Naive thymus-derived CD8-positive, alpha-beta T cell (primary cell): ENCODE measurements at regions not wholly inside any gene's neighbourhood (a gene's known extent, or its start where the extent isn't known, plus 50 kb on each side); places are given as distances from the start of the nearest gene placed in this dataset.

ENCODE experiments used
- ATAC-seq, 2 donors: fragments of 150-1000 bp; cut with Tn5 transposase in 1 of 2; sonication (Bioruptor Pico), chemical (Tn5 transposase) in 1 of 2; 1 replicate in 1 of 2; 2 replicates in 1 of 2; pipeline ENCODE4 v1.10.0; 2021; ENCODE audit warnings: mild to moderate bottlenecking in 2 of 2, moderate library complexity in 2 of 2
- POLR2A ChIA-PET: fragments of 350-600 bp; sonication (Branson Sonifier 250); formaldehyde crosslinking; loops from one replicate; lab custom pipeline; 2021; ENCODE audit warnings: antibody characterized with exemption; lab: Charles Lee
- DNase-seq, 10 donors: peaks; one replicate each; pipeline versions ENCODE4 v3.0.0 to v3.0.0-alpha.2; 2020 to 2022
- H3K27ac Mint-ChIP-seq, 10 donors: one replicate each; pipeline ENCODE4 v1.8.0; 2020 to 2022; ENCODE audit warnings: mild to moderate bottlenecking in 10 of 10, mixed read lengths in 10 of 10, moderate library complexity in 4 of 10, inconsistent platforms in 1 of 10
- H3K27me3 Mint-ChIP-seq, 5 donors: one replicate each; pipeline ENCODE4 v1.8.0; 2021 to 2022; ENCODE audit warnings: mixed read lengths in 5 of 5
- H3K36me3 Mint-ChIP-seq, 3 donors: one replicate each; pipeline ENCODE4 v1.8.0; 2020 to 2022; ENCODE audit warnings: mixed read lengths in 3 of 3, mild to moderate bottlenecking in 2 of 3, inconsistent platforms in 1 of 3
- H3K4me1 Mint-ChIP-seq, 4 donors: one replicate each; pipeline ENCODE4 v1.8.0; 2021 to 2022; ENCODE audit warnings: mixed read lengths in 4 of 4
- H3K4me3 Mint-ChIP-seq, 10 donors: one replicate each; pipeline ENCODE4 v1.8.0; 2020 to 2022; ENCODE audit warnings: mild to moderate bottlenecking in 10 of 10, mixed read lengths in 10 of 10, moderate library complexity in 6 of 10, inconsistent platforms in 1 of 10
- H3K9me3 Mint-ChIP-seq, 9 donors: one replicate each; pipeline ENCODE4 v1.8.0; 2020 to 2022; ENCODE audit warnings: mixed read lengths in 9 of 9, mild to moderate bottlenecking in 3 of 9, inconsistent platforms in 1 of 9, moderate library complexity in 1 of 9

GRCh38 chr13:109668433-109669233 lies 117.8 kb downstream of the IRS2 start:
- ATAC-seq: no peak
- peaks cover 0 to 2% (median 0%) of the 10 kb centered on the region in 9 donors for H3K9me3 Mint-ChIP-seq
- H3K27me3 Mint-ChIP-seq: peaks cover 0 to 8% (median 0%) of the 10 kb centered on the region in 5 donors
- H3K4me1 Mint-ChIP-seq: peaks cover 0 to 3% (median under 1%) of the 10 kb centered on the region in 4 donors
- no peak for DNase-seq
- POLR2A ChIA-PET: no interaction called here
- H3K4me3 Mint-ChIP-seq: no peak overlapping the region
- no peaks in the 10 kb centered on the region for H3K36me3 Mint-ChIP-seq
- H3K27ac Mint-ChIP-seq: no peak overlapping the region

DNA sequence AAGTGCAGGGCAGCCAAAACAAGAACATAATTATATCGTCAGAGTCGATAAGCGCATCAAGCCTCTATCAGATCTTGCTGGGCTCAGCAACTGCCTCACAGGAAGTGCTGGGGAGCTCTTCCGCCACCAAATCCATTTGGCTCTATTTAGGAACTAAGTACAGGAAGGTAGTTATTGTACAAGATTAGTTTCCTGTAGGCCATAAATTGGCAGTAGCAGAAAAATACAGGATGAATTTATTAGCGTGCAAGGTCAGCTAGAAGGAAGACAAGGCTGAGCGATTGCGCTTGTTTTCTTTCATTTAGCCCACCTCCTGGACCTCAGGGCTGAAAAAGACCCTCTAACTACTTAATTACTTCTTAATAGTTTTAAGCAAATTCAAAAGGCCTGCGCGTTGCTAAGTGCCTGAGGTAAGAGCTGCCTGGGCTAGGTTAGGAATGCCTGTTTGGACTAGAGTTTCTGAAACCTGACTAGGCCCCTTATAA lies 118.5 kb downstream of the IRS2 start:
- H3K27ac Mint-ChIP-seq: no peak overlapping the region
- POLR2A ChIA-PET: no interaction called here
- ATAC-seq (no peak), DNase-seq (no peak)
- peaks cover 0 to 3% (median under 1%) of the 10 kb centered on the region in 4 donors for H3K4me1 Mint-ChIP-seq
- H3K27me3 Mint-ChIP-seq: peaks cover 0 to 6% (median 2%) of the 10 kb centered on the region in 5 donors
- H3K4me3 Mint-ChIP-seq: no peak overlapping the region
- H3K9me3 Mint-ChIP-seq: peaks cover 0 to 4% (median 0%) of the 10 kb centered on the region in 9 donors
- no peaks in the 10 kb centered on the region for H3K36me3 Mint-ChIP-seq

DNA sequence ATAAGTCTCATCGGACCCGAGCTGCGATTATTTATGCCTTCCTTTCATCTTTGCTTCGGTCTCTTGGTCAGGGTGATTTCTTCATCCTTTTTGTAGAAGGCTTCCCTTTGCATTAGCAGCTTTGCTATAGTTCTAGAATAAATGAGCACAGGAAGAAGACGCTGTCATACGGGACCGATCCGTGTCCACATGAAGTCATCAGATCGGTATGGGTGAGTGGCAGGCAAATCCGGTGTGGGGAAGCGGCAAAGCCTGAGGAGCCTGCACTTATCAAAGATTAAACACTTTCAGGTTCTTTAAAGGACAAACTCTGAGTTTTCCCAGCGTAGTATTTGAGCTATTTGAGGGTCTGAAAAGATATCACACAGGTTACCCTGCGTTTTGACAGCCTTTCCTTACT lies 119.3 kb downstream of the IRS2 start:
- POLR2A ChIA-PET: no interaction called here
- Mint-ChIP-seq H3K36me3 (no peaks in the 10 kb centered on the region), H3K4me1 (peaks cover 0 to 1% (median 0%) of the 10 kb centered on the region in 4 donors), H3K9me3 (peaks cover 0 to 4% (median 0%) of the 10 kb centered on the region in 9 donors), H3K27me3 (peaks cover 0 to 2% (median 0%) of the 10 kb centered on the region in 5 donors), H3K27ac (no peak overlapping the region), H3K4me3 (no peak overlapping the region)
- DNase-seq: no peak
- no peak for ATAC-seq

DNA sequence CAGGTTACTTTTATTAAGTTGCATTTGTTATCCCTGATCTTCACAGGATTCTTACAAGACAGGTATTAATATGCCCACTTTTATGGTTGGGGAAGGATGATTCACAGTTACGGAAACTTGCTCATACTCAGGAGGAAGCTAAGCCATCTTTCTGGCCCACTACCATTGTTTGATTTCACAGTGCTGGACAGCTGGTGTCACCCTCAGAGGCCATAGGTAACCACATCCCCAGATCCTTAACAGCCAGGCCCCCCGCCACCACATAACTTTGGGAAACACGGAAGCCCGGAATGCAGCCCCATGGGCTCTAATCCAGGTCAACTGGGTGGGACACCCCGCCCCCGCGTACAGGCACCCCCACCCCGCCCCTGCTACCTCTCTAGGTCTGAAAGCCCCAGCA lies 119.7 kb downstream of the IRS2 start:
- peaks cover 0 to 4% (median 3%) of the 10 kb centered on the region in 5 donors for H3K27me3 Mint-ChIP-seq
- POLR2A ChIA-PET: no interaction called here
- ATAC-seq (no peak), DNase-seq (no peak)
- H3K4me1 Mint-ChIP-seq: peaks cover 0 to 1% (median 0%) of the 10 kb centered on the region in 4 donors
- H3K4me3 Mint-ChIP-seq: no peak overlapping the region
- no peak overlapping the region for H3K27ac Mint-ChIP-seq
- H3K9me3 Mint-ChIP-seq: peaks cover 0 to 4% (median 0%) of the 10 kb centered on the region in 9 donors
- no peaks in the 10 kb centered on the region for H3K36me3 Mint-ChIP-seq

DNA sequence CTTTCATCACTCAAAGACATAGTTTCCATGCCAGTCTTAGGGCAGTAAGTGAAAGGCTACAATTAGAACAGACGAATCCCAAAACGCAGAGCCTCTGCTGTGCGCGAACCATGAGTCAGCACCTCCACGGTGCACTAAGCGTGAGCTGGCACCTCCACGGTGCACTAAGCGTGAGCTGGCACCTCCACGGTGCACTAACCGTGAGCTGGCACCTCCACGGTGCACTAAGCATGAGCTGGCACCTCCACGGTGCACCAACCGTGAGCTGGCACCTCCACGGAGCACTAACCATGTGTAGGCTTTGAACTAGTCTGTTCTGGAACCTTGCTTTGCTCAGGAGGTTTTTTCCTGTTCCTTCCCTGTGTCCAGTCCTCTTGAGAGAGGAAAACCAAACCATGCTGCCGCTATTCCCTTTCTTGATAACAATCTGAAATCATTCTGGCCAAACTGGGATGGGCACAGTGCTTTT lies 120.6 kb downstream of the IRS2 start:
- POLR2A ChIA-PET: no interaction called here
- DNase-seq: no peak
- Mint-ChIP-seq H3K4me1 (peaks cover 0 to 1% (median 0%) of the 10 kb centered on the region in 4 donors), H3K27ac (no peak overlapping the region), H3K9me3 (peaks cover 0 to 4% (median 0%) of the 10 kb centered on the region in 9 donors), H3K4me3 (no peak overlapping the region), H3K36me3 (no peaks in the 10 kb centered on the region), H3K27me3 (peaks cover under 1 to 12% (median 6%) of the 10 kb centered on the region in 5 donors)
- ATAC-seq: no peak

DNA sequence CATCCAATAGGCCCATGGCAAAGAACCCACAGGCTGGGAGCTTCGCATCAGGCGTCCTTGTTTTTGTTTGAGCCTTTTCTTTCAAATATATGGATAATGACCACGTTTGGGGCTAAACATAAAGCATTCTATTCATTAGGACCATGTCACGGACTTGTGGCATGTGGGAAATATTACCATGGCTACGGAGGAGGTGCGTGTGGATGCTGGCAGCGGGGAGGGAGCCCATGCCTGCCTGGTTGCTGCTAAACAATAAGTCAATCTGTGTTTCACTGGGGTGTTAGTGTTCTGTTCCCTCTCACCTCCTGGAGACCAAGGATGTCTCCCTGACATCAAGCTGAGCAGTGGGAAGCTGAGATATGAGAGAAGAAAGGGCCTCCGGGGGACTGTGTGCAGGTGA lies 121.1 kb downstream of the IRS2 start:
- ATAC-seq (no peak), DNase-seq (no peak)
- peaks cover 2 to 18% (median 6%) of the 10 kb centered on the region in 5 donors for H3K27me3 Mint-ChIP-seq
- no peak overlapping the region for H3K27ac Mint-ChIP-seq
- H3K36me3 Mint-ChIP-seq: no peaks in the 10 kb centered on the region
- H3K9me3 Mint-ChIP-seq: peaks cover 0 to 4% (median 0%) of the 10 kb centered on the region in 9 donors
- POLR2A ChIA-PET: no interaction called here
- H3K4me1 Mint-ChIP-seq: peaks cover 0 to 1% (median 0%) of the 10 kb centered on the region in 4 donors
- H3K4me3 Mint-ChIP-seq: no peak overlapping the region

DNA sequence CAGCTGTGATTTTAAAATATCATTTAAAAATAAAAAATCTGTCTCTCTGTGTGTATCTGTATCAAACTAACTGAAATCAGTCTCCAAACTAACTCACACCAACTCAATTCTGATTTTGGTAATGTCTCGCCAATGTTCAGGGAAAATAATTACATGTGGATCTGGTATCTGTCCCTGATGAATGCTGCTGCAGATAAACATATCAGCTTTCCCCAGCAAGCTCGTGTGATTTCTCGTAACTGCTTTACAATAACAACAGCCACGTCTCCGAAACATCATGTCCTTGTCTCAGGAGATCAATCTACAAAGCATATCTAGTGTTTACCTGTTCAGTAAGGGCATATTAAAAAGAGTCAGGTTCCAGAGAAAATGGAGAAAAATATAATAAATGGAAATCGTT lies 129.0 kb downstream of the IRS2 start:
- Mint-ChIP-seq H3K36me3 (no peaks in the 10 kb centered on the region), H3K27me3 (peaks cover 7 to 37% (median 8%) of the 10 kb centered on the region in 5 donors), H3K4me3 (no peak overlapping the region), H3K9me3 (peaks cover 0 to 4% (median 0%) of the 10 kb centered on the region in 9 donors), H3K27ac (no peak overlapping the region), H3K4me1 (peaks cover 2 to 12% (median 4%) of the 10 kb centered on the region in 4 donors)
- POLR2A ChIA-PET: no interaction called here
- no peak for DNase-seq
- no peak for ATAC-seq

GRCh38 chr13:109656206-109656605 lies 130.2 kb downstream of the IRS2 start:
- POLR2A ChIA-PET: no interaction called here
- no peak overlapping the region for H3K4me3 Mint-ChIP-seq
- ATAC-seq: no peak
- H3K9me3 Mint-ChIP-seq: peaks cover 0 to 4% (median 0%) of the 10 kb centered on the region in 9 donors
- H3K36me3 Mint-ChIP-seq: no peaks in the 10 kb centered on the region
- H3K4me1 Mint-ChIP-seq: peaks cover 2 to 14% (median 4%) of the 10 kb centered on the region in 4 donors
- no peak overlapping the region for H3K27ac Mint-ChIP-seq
- no peak for DNase-seq
- peaks cover 0 to 29% (median 6%) of the 10 kb centered on the region in 5 donors for H3K27me3 Mint-ChIP-seq

DNA sequence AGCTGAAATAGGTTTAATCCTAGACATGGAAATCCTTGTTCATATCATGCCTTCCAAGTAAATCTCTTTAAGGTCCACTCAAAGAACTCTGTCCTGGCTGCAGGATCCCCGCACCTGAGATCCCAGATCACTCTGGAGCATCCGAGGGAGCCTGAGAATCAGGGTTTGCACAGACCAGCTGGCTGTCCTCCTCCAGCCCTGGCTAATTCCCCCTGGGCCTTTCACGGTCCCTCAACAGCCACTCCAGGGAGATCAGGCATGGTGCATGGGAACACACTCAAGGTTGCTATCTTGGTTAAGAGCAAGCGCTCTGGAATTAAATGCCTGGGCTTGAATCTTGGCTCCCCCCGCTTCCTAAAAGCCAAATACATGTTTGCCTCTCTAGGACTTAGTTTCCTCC lies 130.8 kb downstream of the IRS2 start:
- H3K4me3 Mint-ChIP-seq: no peak overlapping the region
- no peak for DNase-seq
- no peaks in the 10 kb centered on the region for H3K36me3 Mint-ChIP-seq
- H3K9me3 Mint-ChIP-seq: peaks cover 0 to 4% (median 0%) of the 10 kb centered on the region in 9 donors
- peaks cover 0 to 23% (median 6%) of the 10 kb centered on the region in 5 donors for H3K27me3 Mint-ChIP-seq
- ATAC-seq: no peak
- POLR2A ChIA-PET: no interaction called here
- H3K4me1 Mint-ChIP-seq: peaks cover 2 to 15% (median 4%) of the 10 kb centered on the region in 4 donors
- H3K27ac Mint-ChIP-seq: no peak overlapping the region

DNA sequence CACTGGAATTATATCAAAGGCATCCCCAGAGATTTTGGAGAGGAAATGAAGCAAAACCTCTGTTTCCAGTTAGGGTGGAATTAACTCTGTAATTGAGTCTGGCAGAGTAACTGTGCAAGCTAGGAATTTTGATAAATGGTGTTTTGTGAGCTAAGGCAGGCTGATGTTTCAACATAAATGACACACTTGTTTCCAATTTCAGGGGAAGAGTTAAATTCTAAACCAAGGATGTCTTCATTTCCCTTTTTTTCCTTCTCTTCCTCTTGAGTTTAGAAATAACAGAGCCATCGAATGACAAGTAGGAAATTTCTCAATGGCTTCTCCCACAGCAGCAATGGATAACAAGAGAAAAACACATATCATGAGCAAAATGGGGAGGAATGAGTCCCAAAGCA lies 131.2 kb downstream of the IRS2 start:
- no peak overlapping the region for H3K4me3 Mint-ChIP-seq
- peaks cover 0 to 19% (median 6%) of the 10 kb centered on the region in 5 donors for H3K27me3 Mint-ChIP-seq
- DNase-seq (no peak), ATAC-seq (no peak)
- POLR2A ChIA-PET: no interaction called here
- no peak overlapping the region for H3K27ac Mint-ChIP-seq
- H3K9me3 Mint-ChIP-seq: peaks cover 0 to 4% (median 0%) of the 10 kb centered on the region in 9 donors
- H3K36me3 Mint-ChIP-seq: no peaks in the 10 kb centered on the region
- H3K4me1 Mint-ChIP-seq: peaks cover 2 to 15% (median 4%) of the 10 kb centered on the region in 4 donors

GRCh38 chr13:109654341-109655205 lies 131.8 kb downstream of the IRS2 start:
- Mint-ChIP-seq H3K4me1 (peaks cover 2 to 15% (median 4%) of the 10 kb centered on the region in 4 donors), H3K4me3 (no peak overlapping the region), H3K9me3 (peaks cover 0 to 4% (median 0%) of the 10 kb centered on the region in 9 donors), H3K27ac (no peak overlapping the region), H3K36me3 (no peaks in the 10 kb centered on the region), H3K27me3 (peaks cover 0 to 19% (median 6%) of the 10 kb centered on the region in 5 donors)
- peak in 1 of 2 donors; percentile 51 for ATAC-seq
- peak in 2 of 10 donors; percentile 1 to 3 for DNase-seq
- POLR2A ChIA-PET: no interaction called here

- Mint-ChIP-seq H3K4me3 (no peak overlapping the region), H3K36me3 (no peaks in the 10 kb centered on the region), H3K27me3 (peaks cover 0 to 16% (median 6%) of the 10 kb centered on the region in 5 donors), H3K4me1 (peaks cover 2 to 15% (median 4%) of the 10 kb centered on the region in 4 donors), H3K27ac (no peak overlapping the region), H3K9me3 (peaks cover 0 to 4% (median 0%) of the 10 kb centered on the region in 9 donors)
- POLR2A ChIA-PET: no interaction called here
- no peak for ATAC-seq
- DNase-seq: no peak
Observed at GRCh38 chr13:109652531-109652930, 133.9 kb downstream of the IRS2 start.
